ENCODE measurements at regions not wholly inside any gene's neighbourhood (a gene's known extent, or its start where the extent isn't known, plus 50 kb on each side); places are given as distances from the start of the nearest gene placed in this dataset.
"Not testable (repeated sequence)": the region's sequence is repeated elsewhere in the genome, so short reads cannot be mapped to it uniquely, and the experiment has no call there.

DNA sequence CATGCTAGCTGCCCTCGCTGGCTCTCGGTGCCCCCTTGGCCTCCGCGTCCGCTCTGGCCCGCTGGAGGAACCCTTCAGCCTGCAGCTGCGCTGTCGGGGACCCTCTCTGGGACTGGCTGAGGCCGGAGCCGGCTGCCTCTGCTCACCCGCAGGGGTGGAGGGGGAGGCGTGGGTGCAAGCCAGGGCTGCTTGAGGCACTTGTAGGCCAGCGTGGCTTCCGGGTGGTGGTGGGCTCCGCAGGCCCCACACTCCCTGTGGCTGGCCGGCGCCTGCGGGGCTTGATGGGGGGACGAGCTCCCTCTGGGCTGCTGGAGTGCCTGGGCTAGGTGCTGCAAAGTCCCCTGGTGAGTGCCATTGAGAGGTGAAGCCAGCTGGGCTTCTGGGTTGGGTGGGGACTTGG, 429.6 kb downstream of the LRRC70 start:
- Histone ChIP-seq H3K9me3 (no peaks in the 10 kb centered on the region), H3K4me3 (no peak overlapping the region), H3K4me1 (no peaks in the 10 kb centered on the region), H3K36me3 (no peaks in the 10 kb centered on the region), H3K27me3 (no peaks in the 10 kb centered on the region), H3K27ac (no peak overlapping the region)
- ATAC-seq (no peak), FAIRE-seq (no peak), DNase-seq (peak in 2 of 6 donors; percentile 49 to 63)
- WGBS, 2 donors, result 87 to 88% methylated on average over 17 to 19 of the region's 19 CpGs
- TF ChIP-seq, protein P1, sequence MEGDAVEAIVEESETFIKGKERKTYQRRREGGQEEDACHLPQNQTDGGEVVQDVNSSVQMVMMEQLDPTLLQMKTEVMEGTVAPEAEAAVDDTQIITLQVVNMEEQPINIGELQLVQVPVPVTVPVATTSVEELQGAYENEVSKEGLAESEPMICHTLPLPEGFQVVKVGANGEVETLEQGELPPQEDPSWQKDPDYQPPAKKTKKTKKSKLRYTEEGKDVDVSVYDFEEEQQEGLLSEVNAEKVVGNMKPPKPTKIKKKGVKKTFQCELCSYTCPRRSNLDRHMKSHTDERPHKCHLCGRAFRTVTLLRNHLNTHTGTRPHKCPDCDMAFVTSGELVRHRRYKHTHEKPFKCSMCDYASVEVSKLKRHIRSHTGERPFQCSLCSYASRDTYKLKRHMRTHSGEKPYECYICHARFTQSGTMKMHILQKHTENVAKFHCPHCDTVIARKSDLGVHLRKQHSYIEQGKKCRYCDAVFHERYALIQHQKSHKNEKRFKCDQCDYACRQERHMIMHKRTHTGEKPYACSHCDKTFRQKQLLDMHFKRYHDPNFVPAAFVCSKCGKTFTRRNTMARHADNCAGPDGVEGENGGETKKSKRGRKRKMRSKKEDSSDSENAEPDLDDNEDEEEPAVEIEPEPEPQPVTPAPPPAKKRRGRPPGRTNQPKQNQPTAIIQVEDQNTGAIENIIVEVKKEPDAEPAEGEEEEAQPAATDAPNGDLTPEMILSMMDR (IDR thresholded peaks at IDR 0.05), result no peak
- intact Hi-C loops (cut with DNase I), result no loop called here

DNA sequence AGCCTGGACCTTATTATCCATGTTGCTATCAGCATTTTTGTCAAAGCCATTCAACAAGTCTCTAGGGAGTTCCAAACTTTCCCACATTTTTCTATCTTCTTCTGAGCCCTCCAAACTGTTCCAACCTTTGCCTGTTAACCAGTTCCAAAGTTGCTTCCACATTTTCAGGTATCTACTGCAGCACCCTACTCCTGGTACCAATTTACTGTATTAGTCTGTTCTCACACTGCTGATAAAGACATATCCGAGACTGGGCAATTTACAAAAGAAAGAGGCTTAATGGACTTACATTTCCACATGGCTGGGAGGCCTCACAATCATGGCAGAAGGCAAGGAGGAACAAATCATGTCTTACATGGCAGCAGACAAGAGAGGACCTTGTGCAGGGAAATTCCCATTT, 416.2 kb downstream of the LRRC70 start:
- intact Hi-C loops (cut with DNase I); DNase-seq; H3K27ac ChIP-seq; H3K4me1 ChIP-seq; ATAC-seq; H3K9me3 ChIP-seq; H3K4me3 ChIP-seq; H3K27me3 ChIP-seq; H3K36me3 ChIP-seq; FAIRE-seq: not testable (repeated sequence)
- 29 to 34% methylated on average over 1 of the region's 1 CpG for WGBS, 2 donors

DNA sequence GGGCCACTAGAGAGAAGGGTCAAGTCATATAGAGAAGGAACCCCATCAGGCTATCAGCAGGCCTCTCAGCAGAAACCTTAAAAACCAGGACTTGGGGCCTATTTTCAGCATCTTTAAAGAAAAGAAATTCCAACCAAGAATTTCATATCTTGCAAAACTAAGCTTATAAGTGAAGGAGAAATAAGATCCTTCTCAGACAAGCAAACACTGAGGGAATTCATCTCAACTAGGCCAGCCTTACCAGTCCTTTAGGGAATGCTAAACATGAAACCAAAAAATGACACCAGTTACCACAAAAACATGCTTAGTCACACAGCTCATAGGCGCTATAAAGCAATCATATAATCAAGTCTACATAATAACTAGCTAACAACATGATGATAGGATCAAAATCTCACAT, 407.1 kb downstream of the LRRC70 start:
- no peak overlapping the region for H3K4me3 ChIP-seq
- FAIRE-seq (no peak), DNase-seq (no peak), ATAC-seq (no peak)
- H3K4me1 ChIP-seq, result no peaks in the 10 kb centered on the region
- TF ChIP-seq, protein P1 (IDR thresholded peaks at IDR 0.05), result no peak
- no peaks in the 10 kb centered on the region for H3K9me3 ChIP-seq
- intact Hi-C loops (cut with DNase I), result no loop called here
- no peaks in the 10 kb centered on the region for H3K27me3 ChIP-seq
- no peak overlapping the region for H3K27ac ChIP-seq
- 50 to 67% methylated on average over 1 of the region's 1 CpG for WGBS, 2 donors
- no peaks in the 10 kb centered on the region for H3K36me3 ChIP-seq

DNA sequence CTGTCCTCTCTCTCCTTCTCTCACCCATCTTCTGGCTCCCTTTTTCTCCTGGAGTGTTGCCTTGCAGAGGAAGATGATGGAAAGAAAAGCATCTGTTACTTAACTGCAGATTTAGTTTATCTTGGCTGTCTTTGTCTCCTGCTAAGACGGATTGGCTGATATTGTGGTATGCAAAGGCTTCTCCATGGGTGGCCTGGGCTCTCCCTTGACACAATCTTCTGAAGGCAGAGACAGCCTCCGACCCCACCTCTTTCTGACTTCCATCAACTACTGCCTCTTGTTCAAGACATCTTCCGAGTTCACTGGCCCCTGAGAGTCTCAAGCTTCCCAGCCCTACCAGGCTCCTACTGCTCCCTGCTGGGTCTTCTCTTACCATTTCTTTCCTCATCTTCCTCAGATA, 403.7 kb downstream of the LRRC70 start:
- Histone ChIP-seq H3K4me3 (no peak overlapping the region), H3K4me1 (no peaks in the 10 kb centered on the region), H3K9me3 (no peaks in the 10 kb centered on the region), H3K36me3 (no peaks in the 10 kb centered on the region), H3K27ac (no peak overlapping the region), H3K27me3 (no peaks in the 10 kb centered on the region)
- TF ChIP-seq, protein P1 (IDR thresholded peaks at IDR 0.05), result no peak
- no peak for DNase-seq
- FAIRE-seq, result no peak
- ATAC-seq, result no peak
- WGBS, 2 donors, result 29 to 43% methylated on average over 3 of the region's 3 CpGs
- intact Hi-C loops (cut with DNase I), result no loop called here

DNA sequence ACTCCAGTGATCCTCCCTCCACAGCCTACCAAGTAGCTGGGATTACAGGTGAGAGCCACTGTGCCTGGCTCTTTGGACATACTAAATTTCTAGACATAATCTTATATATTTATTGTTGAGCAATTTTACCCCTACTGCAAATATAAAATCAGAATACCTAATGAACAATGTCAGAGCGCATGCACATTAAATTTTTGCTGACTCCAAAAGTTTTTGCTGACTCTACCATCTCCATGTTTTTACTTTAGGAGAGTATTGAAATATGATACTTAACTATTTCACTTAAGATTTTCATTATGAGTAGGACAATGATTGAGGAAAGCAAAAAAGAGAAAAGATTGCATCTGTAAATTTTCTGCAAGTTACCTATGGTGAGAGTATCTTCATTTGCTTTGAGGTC, 402.3 kb downstream of the LRRC70 start:
- intact Hi-C loops (cut with DNase I), result no loop called here
- no peaks in the 10 kb centered on the region for H3K4me1 ChIP-seq
- no peaks in the 10 kb centered on the region for H3K9me3 ChIP-seq
- H3K27me3 ChIP-seq, result no peaks in the 10 kb centered on the region
- TF ChIP-seq, protein P1 (IDR thresholded peaks at IDR 0.05), result no peak
- no peak overlapping the region for H3K4me3 ChIP-seq
- FAIRE-seq (no peak), DNase-seq (no peak), ATAC-seq (no peak)
- WGBS, 2 donors, result 79 to 89% methylated on average over 1 of the region's 1 CpG
- no peaks in the 10 kb centered on the region for H3K36me3 ChIP-seq
- H3K27ac ChIP-seq, result no peak overlapping the region

DNA sequence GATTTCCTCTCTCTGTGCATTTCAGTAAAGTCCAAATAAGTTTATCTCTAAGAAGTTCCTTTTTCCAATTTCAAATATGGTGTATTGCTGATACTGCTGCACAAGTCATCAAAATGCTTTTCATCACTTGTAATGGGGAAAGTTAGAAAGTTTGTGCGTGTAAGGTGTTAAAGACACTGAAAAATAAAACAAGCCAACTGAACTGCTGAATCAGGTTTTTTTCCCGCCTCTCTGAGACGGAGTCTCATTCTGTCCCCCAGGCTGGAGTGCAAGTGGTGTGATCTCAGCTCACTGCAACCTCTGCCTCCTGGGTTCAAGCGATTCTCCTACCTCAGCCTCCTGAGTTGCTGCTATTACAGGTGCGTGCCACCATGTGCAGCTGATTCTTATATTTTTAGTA, 400.9 kb downstream of the LRRC70 start:
- FAIRE-seq (no peak), DNase-seq (no peak), ATAC-seq (no peak)
- Histone ChIP-seq H3K4me3 (no peak overlapping the region), H3K9me3 (no peaks in the 10 kb centered on the region), H3K36me3 (no peaks in the 10 kb centered on the region), H3K4me1 (no peaks in the 10 kb centered on the region), H3K27me3 (no peaks in the 10 kb centered on the region), H3K27ac (no peak overlapping the region)
- WGBS, 2 donors, result 83 to 88% methylated on average over 5 of the region's 5 CpGs
- intact Hi-C loops (cut with DNase I), result no loop called here
- TF ChIP-seq, protein P1 (IDR thresholded peaks at IDR 0.05), result no peak

Data from pancreas (tissue), 10 donors.